NK-92 treated with Interleukin-12 subunit alpha and Interleukin-12 subunit beta, amount 100 ng/mL, for 24 hours (cell line): ENCODE measurements at regions not wholly inside any gene's neighbourhood (a gene's known extent, or its start where the extent isn't known, plus 50 kb on each side); places are given as distances from the start of the nearest gene placed in this dataset.

Experiments
- DNase-seq: peaks from one replicate; lab custom pipeline; 2025; lab: John Stamatoyannopoulos, UW

GRCh38 chr5:68711293-68712200, 382.3 kb upstream of the SLC30A5 start:
- DNase-seq, result peak; percentile 36

- no peak for DNase-seq
These were observed 379.0 kb upstream of the SLC30A5 start for GRCh38 chr5:68714810-68715209.

GRCh38 chr5:68720884-68721610, 372.8 kb upstream of the SLC30A5 start:
- no peak for DNase-seq

GRCh38 chr5:68722357-68722756, 371.5 kb upstream of the SLC30A5 start:
- no peak for DNase-seq

GRCh38 chr5:68725905-68726683, 367.7 kb upstream of the SLC30A5 start:
- no peak for DNase-seq

GRCh38 chr5:68727931-68728330, 365.9 kb upstream of the SLC30A5 start:
- DNase-seq, result no peak

- DNase-seq, result no peak
These were observed 364.1 kb upstream of the SLC30A5 start for GRCh38 chr5:68729678-68730077.

GRCh38 chr5:68730220-68730978, 363.4 kb upstream of the SLC30A5 start:
- DNase-seq, result no peak

GRCh38 chr5:68730979-68731654, 362.7 kb upstream of the SLC30A5 start:
- no peak for DNase-seq

- DNase-seq, result no peak
These were observed 361.6 kb upstream of the SLC30A5 start for GRCh38 chr5:68732251-68732650.

GRCh38 chr5:68734781-68735180, 359.0 kb upstream of the SLC30A5 start:
- no peak for DNase-seq

GRCh38 chr5:68738236-68738635, 355.6 kb upstream of the SLC30A5 start:
- no peak for DNase-seq

- DNase-seq, result no peak
These were observed 355.0 kb upstream of the SLC30A5 start for GRCh38 chr5:68738841-68739240.

GRCh38 chr5:68739752-68740151, 354.1 kb upstream of the SLC30A5 start:
- DNase-seq, result peak; percentile 3

- no peak for DNase-seq
These were observed 353.4 kb upstream of the SLC30A5 start for GRCh38 chr5:68740226-68740910.

- DNase-seq, result no peak
These were observed 349.6 kb upstream of the SLC30A5 start for GRCh38 chr5:68744206-68744605.

GRCh38 chr5:68745448-68745847, 348.4 kb upstream of the SLC30A5 start:
- no peak for DNase-seq

- DNase-seq, result no peak
These were observed 347.6 kb upstream of the SLC30A5 start for GRCh38 chr5:68746220-68746619.

GRCh38 chr5:68746643-68747420, 347.0 kb upstream of the SLC30A5 start:
- DNase-seq, result no peak

GRCh38 chr5:68747521-68747920, 346.3 kb upstream of the SLC30A5 start:
- no peak for DNase-seq
